NB4 (cell line): ENCODE measurements at regions not wholly inside any gene's neighbourhood (a gene's known extent, or its start where the extent isn't known, plus 50 kb on each side); places are given as distances from the start of the nearest gene placed in this dataset.

Experiments used
- CTCF ChIP-seq: IDR thresholded peaks from one replicate; pipeline ENCODE4 v1.5.1; 2012; ENCODE audit warnings: low read depth, low read length
- MAX ChIP-seq: IDR thresholded peaks from 2 replicates; pipeline ENCODE4 v1.6.1; 2011; ENCODE audit warnings: low read depth, low read length
- MYC ChIP-seq: IDR thresholded peaks from 2 replicates; pipeline ENCODE4 v1.6.1; 2011; ENCODE audit warnings: low read depth, low read length
- POLR2A ChIP-seq: IDR thresholded peaks from 2 replicates; pipeline ENCODE4 v1.6.1; 2011; ENCODE audit warnings: mild to moderate bottlenecking; ENCODE audit not compliant: insufficient read length; ENCODE audit errors: extremely low read depth

DNA sequence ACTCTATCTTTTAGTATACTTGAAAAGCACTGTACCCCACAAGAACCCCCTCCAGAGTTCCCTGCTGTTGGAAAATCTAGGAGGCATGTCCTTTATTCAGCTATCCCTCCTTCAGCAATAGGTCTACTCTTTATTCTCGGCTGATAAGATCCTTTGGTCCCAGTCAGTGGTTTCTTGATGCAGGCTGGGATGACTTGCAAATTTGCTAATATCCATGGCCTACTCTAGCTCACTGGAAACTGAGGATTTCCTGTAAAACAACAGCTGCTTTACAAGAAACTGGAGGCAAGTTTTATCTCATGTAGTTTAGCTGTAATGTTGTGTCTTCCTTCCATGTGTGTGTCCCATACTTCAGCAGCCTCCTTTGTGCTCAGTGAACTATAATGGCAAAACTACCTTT, 183.9 kb upstream of the SCN7A start:
- TF ChIP-seq POLR2A = no peak
- no peak for TF ChIP-seq CTCF
- TF ChIP-seq MAX = no peak
- TF ChIP-seq MYC = no peak
